Esophagus mucosa (tissue), 1 donor: ENCODE measurements at regions not wholly inside any gene's neighbourhood (a gene's known extent, or its start where the extent isn't known, plus 50 kb on each side); places are given as distances from the start of the nearest gene placed in this dataset.

ENCODE experiments used
- ATAC-seq: fragments of 200-7000 bp; cut with Tn5 transposase; one replicate; pipeline ENCODE4 v1.9.1; 2020
- donor health status: DM: yes; HTN: yes; CAD: no.

DNA sequence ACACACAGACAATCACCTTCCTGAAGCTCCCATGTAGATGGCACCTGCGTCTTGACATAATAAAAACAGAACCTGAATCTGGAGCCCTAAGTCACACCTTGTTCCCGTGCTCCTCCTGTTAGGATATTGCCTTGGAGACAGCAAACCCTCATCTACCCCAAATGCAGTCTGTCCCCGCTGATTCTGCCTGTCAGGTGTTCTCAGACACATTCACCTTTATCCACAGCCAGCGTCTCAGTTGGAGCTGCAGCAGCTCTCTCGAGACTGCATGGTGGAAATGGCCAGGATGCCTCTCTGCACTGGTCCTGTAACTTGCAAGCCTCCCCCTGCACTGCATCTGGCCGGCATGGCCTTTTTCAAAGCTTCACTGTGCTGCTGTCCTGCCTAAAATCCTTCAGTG lies 218.0 kb upstream of the ZNF32 start:
- ATAC-seq: no peak

DNA sequence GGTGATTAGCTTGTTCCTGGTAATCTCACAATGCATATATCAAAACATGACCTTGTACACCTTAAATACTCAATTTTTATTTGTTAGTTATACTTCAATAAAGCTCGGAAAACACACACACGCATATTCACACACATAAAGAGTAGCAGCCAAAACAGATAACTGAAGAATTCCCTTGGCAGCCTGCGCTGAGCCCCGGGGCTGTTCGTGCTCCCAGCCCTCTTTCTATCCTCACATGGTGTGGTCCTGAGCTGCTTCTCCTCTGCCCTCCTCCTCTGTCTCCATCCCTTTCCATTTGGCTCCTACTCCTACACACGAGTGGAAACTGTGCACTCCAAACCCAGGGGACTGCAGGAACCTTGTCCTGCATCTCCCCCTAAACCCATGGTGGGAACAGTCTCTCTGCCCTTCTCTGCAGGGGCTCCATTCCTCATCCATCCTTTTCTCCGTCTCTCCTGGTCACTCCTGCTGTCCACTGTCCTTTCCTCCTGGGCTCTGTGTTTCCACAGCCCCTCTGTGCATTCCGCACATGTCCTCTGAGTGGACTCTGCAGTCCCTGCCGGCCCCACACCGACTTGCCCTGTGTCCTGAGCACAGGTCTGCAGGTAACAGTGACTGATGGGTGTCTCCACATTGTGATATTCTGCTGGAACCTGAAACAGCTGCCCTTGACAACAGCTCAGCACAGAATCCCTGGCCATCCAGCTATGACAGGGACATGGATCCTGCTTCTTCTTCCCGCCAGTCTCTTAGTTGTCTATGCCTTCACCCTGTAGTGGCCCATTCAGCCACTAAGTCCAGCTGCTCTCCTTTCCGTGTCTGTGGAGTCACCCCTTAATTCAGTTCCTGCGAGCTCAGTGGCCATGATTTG lies 216.8 kb upstream of the ZNF32 start:
- ATAC-seq: no peak

DNA sequence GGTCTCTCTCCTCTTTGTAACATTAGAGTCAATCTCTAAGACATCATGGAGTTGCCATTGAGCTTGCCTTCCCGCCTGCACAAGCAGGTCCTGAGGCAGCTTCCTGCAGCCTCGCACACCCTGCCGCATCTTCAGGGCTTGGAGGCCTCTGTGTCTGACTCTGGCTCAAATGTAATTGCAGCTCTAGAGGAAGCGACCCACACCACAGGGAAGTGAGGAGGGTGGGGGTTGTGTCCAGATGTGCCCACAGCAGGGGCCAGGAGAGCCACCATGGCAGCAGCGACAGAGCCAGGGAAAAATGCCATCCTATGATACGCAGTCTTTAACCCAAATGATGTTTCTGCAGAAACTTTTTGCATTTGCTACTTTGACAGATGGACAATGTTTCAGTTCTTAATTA lies 216.0 kb upstream of the ZNF32 start:
- ATAC-seq: no peak

- peak; percentile 53 for ATAC-seq
Measured at GRCh38 chr10:43863859-43864591, 215.3 kb upstream of the ZNF32 start.

DNA sequence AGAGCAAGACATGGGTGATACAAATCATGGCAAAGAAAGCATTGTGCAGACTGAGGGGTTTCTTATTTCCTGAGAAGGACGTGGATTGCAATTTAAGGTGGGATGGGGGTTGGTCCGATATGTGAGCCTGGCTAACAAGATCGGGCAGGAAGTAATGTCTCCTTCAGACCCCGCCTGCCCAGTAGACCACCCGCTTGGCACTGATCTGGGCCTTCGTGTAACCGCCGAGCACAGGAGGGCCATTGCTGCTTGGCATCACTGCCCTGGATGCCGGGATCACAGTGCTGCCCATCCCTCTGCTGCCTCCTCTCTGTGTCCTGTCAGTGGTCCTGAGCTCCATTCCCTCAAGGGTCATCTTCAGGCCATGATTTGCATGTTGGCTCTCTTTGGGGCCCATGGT lies 214.6 kb upstream of the ZNF32 start:
- ATAC-seq: no peak

DNA sequence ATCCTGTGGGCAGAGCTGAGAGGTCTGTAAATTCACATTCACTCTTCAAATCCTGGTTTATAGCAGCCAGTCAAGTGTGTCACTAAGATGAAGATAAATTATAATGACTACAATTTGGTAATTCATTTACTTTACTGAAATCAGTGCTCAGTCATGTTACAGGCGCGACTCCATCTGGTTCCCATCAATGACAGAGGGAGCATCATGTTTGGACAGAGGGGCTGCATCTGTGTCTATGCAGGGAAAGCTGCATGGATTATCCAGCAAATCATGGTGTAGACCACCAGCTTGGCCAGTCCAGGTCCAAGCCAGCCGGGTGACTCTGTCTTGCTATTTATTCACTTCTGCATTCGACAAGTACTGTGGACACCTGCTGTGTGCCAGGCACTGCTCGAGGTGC lies 214.1 kb upstream of the ZNF32 start:
- no peak for ATAC-seq

DNA sequence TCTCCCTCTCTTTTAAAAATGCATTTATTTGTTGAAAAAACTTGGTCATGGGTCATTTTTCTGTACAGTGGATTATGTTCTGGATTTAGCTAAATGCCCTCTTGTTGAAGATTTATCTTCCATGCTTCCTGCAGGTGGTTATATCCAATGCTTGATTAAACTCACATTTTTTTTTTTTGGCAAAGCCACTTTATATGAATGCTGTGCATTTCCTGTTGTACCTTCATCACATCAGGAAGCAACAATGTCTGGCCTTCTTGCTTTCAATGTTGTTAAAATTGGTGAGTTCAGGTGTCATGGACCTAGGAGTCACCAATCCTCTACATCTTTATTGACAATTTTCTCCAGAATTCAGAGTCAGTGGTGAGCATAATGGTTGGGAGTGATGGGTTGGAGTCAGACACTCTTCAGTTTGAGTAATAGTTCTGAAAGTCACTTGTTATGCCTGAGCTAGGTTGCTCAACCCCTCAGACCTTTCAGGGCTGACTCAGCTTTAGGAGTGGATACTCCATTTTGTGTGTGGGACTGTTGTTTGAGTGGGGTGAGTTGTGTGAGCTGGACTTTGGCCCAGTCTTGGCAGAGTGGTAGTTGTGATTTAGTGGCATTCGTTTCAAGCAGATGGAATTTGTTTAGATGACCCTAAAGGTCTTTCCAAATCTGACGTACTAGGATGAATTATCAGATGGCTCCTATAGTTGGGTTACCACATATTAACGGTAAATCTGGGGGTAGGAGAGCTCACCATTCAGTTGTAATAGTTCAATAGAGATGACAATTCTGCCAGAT lies 213.5 kb upstream of the ZNF32 start:
- ATAC-seq: no peak

DNA sequence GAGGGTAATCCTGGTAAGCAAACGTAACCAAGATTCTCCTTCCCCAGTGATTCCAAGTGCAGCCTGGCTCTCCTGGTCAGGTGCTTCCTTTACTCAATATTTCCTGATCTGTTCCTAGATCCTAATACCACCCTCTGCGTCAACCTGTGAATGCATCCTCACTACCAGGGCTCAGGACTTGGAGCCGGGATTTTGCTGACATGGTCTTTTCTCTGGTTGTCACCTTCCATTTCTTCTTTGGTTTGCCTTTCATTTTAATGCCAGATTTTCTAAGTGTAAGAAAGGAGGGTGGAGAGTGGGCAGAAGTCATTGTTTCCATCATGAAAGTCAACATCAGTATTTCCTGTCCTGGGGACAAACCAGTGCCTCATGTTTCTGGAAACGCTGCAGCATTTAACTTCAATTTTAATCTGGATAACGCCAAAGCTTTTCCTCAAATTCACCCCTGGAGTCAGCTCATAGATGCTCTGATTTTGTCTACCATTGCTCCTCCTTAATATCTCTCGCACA lies 210.4 kb upstream of the ZNF32 start:
- ATAC-seq: no peak

- ATAC-seq: no peak
Measured at GRCh38 chr10:43857931-43858315, 209.2 kb upstream of the ZNF32 start.

DNA sequence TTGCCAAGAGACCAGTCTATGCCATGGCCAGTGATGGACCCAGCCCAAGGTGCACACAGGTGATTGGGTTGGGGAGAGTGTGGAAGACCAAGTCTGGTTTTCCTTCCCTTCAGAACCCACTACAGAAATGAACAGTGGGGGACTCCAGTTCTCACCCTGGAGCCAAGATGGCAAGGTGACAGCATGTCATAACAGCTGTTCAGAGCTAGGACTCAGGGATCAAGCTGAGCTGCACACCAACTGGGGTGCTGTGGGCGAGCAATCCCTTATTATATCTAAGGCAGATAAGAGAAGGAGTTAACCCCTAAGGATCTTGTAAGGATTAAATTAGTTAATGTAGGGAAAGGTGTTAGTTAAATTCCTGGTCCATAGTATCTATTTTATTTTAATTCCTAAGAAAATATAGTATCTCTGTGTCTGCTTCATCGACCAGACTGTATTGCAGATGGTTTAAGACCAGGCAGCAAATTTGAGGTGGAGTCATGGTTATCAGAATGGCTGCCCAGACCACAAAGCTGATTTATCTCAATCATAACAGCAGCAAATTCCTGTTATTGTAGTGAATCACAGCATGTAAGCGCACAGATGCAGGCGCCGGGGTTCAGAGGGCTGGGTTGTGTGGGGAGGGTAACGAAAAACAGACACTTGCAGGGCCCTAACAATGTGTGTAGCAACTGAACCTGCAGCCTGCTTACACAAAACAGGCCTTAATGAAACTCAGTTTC lies 208.7 kb upstream of the ZNF32 start:
- ATAC-seq: no peak

GRCh38 chr10:43856299-43856698 lies 207.6 kb upstream of the ZNF32 start:
- ATAC-seq: no peak

GRCh38 chr10:43855667-43856210 lies 207.1 kb upstream of the ZNF32 start:
- no peak for ATAC-seq

GRCh38 chr10:43854007-43854406 lies 205.3 kb upstream of the ZNF32 start:
- no peak for ATAC-seq

DNA sequence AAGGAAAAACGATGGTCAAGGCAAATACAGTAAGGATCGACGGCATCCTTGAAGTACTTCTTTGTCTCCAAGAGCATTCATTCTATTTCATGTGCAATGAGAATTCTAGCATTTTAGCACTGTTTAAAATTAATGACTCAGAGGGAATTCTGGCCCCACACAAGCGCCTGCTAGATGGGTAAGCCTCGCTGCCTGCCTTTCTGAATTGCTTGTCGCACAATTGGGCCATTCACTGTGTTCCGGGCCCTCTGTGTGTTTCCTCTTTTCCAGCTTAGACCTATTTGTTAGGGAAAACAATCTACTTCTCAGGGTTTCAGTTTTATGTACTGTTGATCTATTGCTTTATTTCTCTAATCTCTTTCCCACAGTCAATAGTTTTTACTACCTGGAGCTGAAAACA lies 204.7 kb upstream of the ZNF32 start:
- no peak for ATAC-seq

DNA sequence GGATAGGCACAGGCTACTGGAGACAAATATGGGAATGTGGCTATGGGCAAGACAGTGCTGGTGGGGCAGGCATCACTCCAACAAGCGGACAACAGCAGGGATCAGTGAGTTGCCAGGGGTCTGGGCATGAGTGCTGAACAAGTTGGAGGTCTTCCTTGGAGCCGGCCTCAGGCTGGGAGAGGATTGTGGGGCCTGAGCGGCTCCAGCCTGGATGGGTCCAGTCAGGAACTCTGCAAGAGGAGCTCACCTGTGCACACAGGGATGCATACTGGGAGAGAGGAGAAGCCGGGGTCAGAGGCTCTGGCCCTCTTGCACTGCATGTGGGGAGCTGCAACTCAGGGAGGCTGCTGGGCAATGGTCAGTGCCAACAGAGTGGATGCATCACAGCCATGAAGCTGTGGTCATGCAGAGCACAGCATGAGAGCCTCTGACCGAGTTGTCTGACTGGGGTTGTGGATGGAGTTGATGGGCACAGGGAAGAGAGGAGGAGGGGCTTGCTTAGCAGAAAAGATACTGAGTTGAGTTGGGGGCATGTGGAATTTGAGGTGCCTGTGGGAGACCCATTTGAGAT lies 204.0 kb upstream of the ZNF32 start:
- ATAC-seq: no peak

DNA sequence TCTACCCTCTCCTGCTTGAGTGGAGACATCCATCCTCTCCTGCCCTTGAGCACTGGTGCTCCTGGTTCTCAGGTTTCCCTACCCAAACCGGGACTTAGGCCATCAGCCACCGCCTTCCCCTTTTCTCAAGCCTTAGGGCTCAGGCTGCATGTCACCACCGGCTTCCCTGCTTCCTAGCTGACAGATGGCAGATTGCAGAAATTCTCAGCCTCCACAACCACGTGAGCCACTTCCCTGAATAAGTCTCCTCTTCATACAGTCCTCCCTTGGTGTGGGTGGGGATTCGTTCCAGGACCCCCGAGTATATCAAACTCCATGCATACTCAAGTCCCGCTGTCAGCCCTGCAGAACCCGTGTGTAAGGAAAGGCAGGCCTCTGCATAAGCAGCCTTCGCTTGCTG lies 203.5 kb upstream of the ZNF32 start:
- ATAC-seq: no peak

DNA sequence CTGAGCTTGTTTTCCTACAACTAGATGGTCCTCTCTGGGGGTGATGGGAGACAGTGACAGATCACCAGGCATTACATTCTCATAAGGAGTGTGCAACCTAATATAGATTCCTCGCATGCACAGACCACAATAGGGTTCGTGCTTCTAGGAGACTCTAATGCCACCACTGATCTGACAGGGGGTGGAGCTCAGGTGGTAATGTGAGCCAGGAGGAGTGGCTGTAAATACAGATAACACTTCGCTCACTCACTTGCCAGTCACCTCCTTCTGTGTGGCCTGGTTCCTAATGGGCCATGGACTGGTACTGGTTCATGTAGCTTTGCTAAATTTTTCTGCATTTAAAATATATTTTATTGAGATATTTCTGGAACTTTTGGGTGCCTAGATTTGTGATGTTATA lies 202.3 kb upstream of the ZNF32 start:
- no peak for ATAC-seq

DNA sequence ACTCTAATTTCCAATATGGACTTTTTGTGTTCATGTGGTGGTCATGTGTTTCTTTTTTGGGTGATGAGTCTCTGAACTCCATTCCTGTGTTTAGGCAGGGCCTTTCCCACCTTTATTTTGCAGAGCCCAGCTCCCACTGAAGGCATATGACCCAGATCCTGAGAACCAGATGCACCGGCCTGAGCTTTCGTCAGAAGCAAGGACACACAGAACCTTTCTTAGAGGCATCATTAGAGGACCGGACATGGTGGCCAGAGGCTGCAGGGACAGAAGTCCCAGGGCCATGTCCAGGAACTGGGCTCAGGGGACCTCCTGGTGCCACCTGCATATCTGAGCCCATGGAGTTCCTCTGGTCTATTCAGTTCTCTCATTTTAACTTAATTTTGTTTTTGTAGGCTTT lies 200.9 kb upstream of the ZNF32 start:
- ATAC-seq: no peak

DNA sequence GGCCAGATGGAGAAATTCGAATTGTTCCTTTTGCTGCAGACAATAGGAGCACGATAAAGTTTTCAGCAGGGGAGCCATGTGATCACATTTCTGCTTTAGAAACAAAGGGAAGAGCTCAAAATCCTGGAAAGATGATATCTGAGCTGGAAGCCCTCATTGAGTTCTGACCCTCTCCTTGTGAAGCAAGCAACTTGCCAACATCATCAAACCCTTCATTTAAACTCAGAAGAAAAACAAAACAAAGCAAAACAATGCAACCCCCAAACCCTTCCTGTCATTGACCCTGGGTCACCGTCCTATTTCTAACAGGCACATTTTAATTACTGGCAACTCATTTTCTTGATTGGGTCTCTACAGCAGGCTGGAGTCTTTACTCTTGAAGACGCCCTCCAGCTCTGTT lies 198.3 kb upstream of the ZNF32 start:
- ATAC-seq: no peak

- peak; percentile 61 for ATAC-seq
Measured at GRCh38 chr10:43846187-43846680, 197.6 kb upstream of the ZNF32 start.

DNA sequence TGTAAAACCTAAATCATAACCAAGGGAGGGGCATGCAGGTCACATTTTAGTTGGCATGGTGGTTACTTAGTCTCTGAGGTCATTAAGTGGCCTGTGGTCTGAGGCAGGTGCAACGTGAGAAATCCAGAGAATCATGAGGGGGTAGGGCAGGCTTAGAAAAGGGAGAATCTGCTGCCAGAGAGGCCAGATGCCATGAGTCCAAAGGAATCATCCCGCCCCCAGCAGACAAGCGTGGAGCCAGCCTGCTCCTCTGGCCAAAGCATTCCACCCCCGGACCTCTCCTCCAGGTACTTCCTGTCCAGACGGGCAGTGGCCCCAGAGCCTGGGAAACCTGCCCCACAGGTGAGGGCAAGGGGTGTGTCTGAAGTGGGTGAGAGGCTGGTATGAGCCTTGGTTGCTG lies 196.4 kb upstream of the ZNF32 start:
- ATAC-seq: no peak

DNA sequence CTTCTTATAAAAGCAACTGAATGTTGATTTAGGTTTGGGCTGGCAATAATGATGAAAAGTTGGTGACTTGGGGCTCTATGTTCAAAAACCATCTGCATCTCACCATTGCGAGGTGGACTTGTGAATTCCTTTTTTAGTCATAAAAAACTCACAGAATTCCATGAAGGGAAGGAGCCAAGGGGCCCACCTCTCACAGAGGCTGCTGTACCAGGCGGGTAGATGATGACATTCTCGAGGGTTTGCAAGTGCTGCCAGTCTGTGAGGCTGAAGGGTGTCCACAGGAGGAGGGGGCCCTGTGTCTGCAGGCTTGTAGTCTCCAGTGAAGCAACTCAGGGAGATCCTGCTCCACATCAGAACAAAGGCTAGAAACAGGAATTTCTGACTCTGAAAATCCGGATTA lies 195.5 kb upstream of the ZNF32 start:
- ATAC-seq: no peak
